Breast epithelium (tissue), 4 donors: ENCODE measurements at regions not wholly inside any gene's neighbourhood (a gene's known extent, or its start where the extent isn't known, plus 50 kb on each side); places are given as distances from the start of the nearest gene placed in this dataset.

Source experiments
- DNase-seq, 2 donors: peaks; one replicate each; pipeline ENCODE4 v3.0.0-alpha.2; 2019; ENCODE audit warnings: low spot score in 2 of 2
- H3K27ac ChIP-seq, 2 donors: fragments of 200-600 bp; sonication (generic) in 1 of 2; one replicate each; pipeline ENCODE4 v1.5.1; 2016 to 2019; ENCODE audit warnings: mild to moderate bottlenecking in 1 of 2
- H3K27me3 ChIP-seq, 2 donors: fragments of 200-600 bp; sonication (generic) in 1 of 2; one replicate each; pipeline versions ENCODE4 v1.5.1 to v1.6.0; 2017 to 2019; ENCODE audit warnings: control low read depth in 1 of 2, mild to moderate bottlenecking in 1 of 2
- H3K36me3 ChIP-seq: fragments of 200-600 bp; one replicate; pipeline ENCODE4 v1.5.1; 2019
- H3K4me1 ChIP-seq, 2 donors: fragments of 200-600 bp; sonication (generic); one replicate each; pipeline ENCODE4 v1.5.1; 2016 to 2019; ENCODE audit warnings: control low read depth in 1 of 2
- H3K4me3 ChIP-seq, 3 donors: fragments of 200-600 bp; sonication (generic); 1 replicate in 2 of 3; 2 replicates in 1 of 3; pipeline ENCODE4 v1.5.1; 2016 to 2019; ENCODE audit warnings: mild to moderate bottlenecking in 3 of 3, moderate library complexity in 2 of 3
- H3K9me3 ChIP-seq, 2 donors: fragments of 200-600 bp; sonication (generic) in 1 of 2; one replicate each; pipeline ENCODE4 v1.5.1; 2016 to 2019; ENCODE audit warnings: control low read depth in 1 of 2
- POLR2A ChIP-seq: fragments of 450-650 bp; IDR thresholded peaks from one replicate; pipeline ENCODE4 v1.6.1; 2016; ENCODE audit warnings: antibody characterized with exemption, mild to moderate bottlenecking, moderate library complexity
- POLR2AphosphoS5 ChIP-seq, 3 donors: sonication (generic); formaldehyde crosslinking; IDR thresholded peaks; one replicate each; pipeline ENCODE4 v1.6.1; 2017; ENCODE audit warnings: antibody characterized with exemption in 3 of 3
- intact Hi-C: fragments of 100-400 bp; cut with DNase I; formaldehyde crosslinking; loops from one replicate; pipeline ENCODE4 v1.15.1; 2023; ENCODE audit warnings: low total_unique reads
- TF ChIP-seq, protein P1 (sequence below), 3 donors: fragments of 450-650 bp; IDR thresholded peaks; one replicate each; pipeline ENCODE4 v1.5.1; 2016 to 2017; ENCODE audit warnings: antibody characterized with exemption in 3 of 3, mild to moderate bottlenecking in 3 of 3, moderate library complexity in 3 of 3

DNA sequence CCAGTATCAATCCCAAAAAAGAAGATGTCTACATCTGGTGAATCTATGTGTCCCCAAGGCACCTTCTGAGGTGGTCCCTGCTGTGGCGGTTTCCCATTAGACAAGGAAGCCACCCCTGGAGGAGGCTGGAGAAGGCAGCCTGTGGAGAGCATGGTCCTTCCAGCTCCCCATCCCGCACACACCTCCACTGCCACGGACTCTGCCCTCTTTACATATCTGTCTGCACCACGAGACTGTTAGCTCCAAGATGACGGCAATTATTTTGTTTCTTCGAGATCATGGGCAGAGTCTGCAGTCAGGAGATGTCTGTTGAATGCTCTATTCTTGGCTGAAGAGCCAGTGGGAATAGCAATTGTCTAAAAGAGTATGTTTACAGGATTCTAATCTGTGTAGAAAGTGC is 132.0 kb downstream of the OSR1 start:
- DNase-seq, result no peak
- H3K4me1 ChIP-seq, result no peaks in the 10 kb centered on the region
- no peaks in the 10 kb centered on the region for H3K9me3 ChIP-seq
- H3K36me3 ChIP-seq, result no peaks in the 10 kb centered on the region
- no peaks in the 10 kb centered on the region for H3K27me3 ChIP-seq
- H3K4me3 ChIP-seq, result no peak overlapping the region
- TF ChIP-seq POLR2A (no peak), POLR2AphosphoS5 (IDR thresholded peaks at IDR 0.05) (no peak)
- TF ChIP-seq, protein P1, sequence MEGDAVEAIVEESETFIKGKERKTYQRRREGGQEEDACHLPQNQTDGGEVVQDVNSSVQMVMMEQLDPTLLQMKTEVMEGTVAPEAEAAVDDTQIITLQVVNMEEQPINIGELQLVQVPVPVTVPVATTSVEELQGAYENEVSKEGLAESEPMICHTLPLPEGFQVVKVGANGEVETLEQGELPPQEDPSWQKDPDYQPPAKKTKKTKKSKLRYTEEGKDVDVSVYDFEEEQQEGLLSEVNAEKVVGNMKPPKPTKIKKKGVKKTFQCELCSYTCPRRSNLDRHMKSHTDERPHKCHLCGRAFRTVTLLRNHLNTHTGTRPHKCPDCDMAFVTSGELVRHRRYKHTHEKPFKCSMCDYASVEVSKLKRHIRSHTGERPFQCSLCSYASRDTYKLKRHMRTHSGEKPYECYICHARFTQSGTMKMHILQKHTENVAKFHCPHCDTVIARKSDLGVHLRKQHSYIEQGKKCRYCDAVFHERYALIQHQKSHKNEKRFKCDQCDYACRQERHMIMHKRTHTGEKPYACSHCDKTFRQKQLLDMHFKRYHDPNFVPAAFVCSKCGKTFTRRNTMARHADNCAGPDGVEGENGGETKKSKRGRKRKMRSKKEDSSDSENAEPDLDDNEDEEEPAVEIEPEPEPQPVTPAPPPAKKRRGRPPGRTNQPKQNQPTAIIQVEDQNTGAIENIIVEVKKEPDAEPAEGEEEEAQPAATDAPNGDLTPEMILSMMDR (IDR thresholded peaks at IDR 0.05), result no peak
- intact Hi-C loops, result loop anchor here (5.0 kb wide), 1 partner anchor 226 kb away; no protein-coding TSS in a partner anchor
- no peak overlapping the region for H3K27ac ChIP-seq

DNA sequence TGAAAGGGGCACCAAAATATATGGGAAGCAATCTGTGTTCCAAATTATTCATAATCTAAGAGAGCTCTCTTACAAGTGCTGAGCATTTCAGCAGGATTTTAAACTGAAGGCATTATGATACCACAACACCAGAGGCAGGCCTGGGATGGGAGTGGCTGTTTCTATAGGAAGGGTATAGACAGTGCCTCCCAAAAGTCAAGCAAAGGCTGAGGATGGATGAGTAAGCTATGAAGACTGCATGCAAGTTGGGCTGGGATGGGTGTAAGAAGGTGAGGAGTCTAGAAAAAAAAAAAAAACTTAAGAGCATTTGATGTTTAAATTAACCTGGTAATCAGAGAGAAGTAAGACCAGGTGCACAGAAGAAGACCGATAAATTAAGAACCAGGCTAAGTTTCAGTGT is 132.5 kb downstream of the OSR1 start:
- H3K4me3 ChIP-seq, result no peak overlapping the region
- no peaks in the 10 kb centered on the region for H3K27me3 ChIP-seq
- TF ChIP-seq, protein P1 (IDR thresholded peaks at IDR 0.05), result no peak
- no peak for TF ChIP-seq POLR2A
- TF ChIP-seq POLR2AphosphoS5 (IDR thresholded peaks at IDR 0.05), result no peak
- no peaks in the 10 kb centered on the region for H3K4me1 ChIP-seq
- no peaks in the 10 kb centered on the region for H3K9me3 ChIP-seq
- intact Hi-C loops, result loop anchor here (5.0 kb wide), 1 partner anchor 226 kb away; no protein-coding TSS in a partner anchor
- no peaks in the 10 kb centered on the region for H3K36me3 ChIP-seq
- H3K27ac ChIP-seq, result no peak overlapping the region
- no peak for DNase-seq

DNA sequence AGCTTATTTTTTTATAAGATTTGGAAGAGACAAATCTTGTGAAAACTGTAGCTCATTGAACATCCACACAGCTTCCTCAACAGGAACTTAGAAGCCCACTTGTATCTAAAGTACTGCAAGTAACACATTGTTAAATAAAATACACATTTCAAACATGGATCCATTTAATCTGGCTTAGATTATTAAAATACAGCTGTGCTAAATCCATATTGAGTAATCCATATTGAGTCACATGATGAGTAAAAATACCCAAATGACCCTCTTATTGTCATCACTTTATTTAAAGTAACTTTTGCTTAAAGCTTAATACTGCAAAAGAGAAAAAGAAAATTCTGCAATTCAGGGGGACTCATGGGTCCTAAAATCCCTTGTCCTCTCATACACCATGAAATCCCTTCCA is 133.3 kb downstream of the OSR1 start:
- Histone ChIP-seq H3K9me3 (no peaks in the 10 kb centered on the region), H3K4me3 (no peak overlapping the region), H3K27me3 (no peaks in the 10 kb centered on the region), H3K4me1 (no peaks in the 10 kb centered on the region), H3K27ac (no peak overlapping the region), H3K36me3 (no peaks in the 10 kb centered on the region)
- intact Hi-C loops, result loop anchor here (5.0 kb wide), 1 partner anchor 227 kb away; no protein-coding TSS in a partner anchor
- no peak for TF ChIP-seq POLR2A
- TF ChIP-seq, protein P1 (IDR thresholded peaks at IDR 0.05), result no peak
- TF ChIP-seq POLR2AphosphoS5 (IDR thresholded peaks at IDR 0.05), result no peak
- no peak for DNase-seq

DNA sequence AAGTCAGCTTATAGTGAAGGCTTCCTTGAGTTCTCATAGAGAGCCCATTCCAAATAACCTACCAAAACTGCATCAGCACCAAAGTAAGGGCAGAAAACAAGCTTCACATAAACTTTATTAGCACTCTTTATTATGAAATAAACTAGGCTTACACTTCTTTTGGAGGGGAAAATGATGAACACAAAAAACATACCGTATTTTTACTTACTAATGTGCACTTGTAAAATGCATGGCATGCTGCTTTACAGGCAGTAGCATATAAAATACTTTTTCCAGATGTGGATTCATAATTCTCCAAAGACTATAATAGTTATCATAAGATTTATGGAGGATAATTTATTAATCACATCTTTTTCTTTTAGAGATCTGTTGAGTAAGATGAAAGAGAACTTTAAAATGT is 133.9 kb downstream of the OSR1 start:
- no peaks in the 10 kb centered on the region for H3K9me3 ChIP-seq
- H3K27me3 ChIP-seq, result no peaks in the 10 kb centered on the region
- H3K4me3 ChIP-seq, result no peak overlapping the region
- H3K36me3 ChIP-seq, result no peaks in the 10 kb centered on the region
- no peak overlapping the region for H3K27ac ChIP-seq
- no peaks in the 10 kb centered on the region for H3K4me1 ChIP-seq
- intact Hi-C loops, result no loop called here
- TF ChIP-seq, protein P1 (IDR thresholded peaks at IDR 0.05), result no peak
- TF ChIP-seq POLR2A, result no peak
- TF ChIP-seq POLR2AphosphoS5 (IDR thresholded peaks at IDR 0.05), result no peak
- DNase-seq, result no peak

DNA sequence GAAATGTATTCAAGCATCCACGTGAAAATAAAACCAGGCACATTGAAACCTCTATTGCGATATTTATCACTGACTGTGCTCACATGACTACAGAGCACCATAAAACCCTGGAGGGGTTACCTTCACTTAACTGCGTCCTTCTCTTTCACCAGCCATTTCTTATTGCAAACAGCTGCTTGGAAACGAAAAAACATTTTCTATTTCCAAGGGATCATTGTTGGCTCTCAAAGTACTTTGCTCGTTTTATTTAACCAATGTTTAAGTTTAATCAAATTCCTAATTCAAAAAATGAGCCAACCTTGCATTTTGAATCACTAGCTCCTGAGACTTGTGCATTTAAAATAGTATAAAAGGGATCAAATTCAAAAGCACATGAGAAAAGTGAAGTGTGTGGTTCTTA is 134.4 kb downstream of the OSR1 start:
- intact Hi-C loops, result no loop called here
- no peaks in the 10 kb centered on the region for H3K9me3 ChIP-seq
- DNase-seq, result no peak
- H3K4me1 ChIP-seq, result no peaks in the 10 kb centered on the region
- no peaks in the 10 kb centered on the region for H3K27me3 ChIP-seq
- no peak for TF ChIP-seq POLR2A
- TF ChIP-seq, protein P1 (IDR thresholded peaks at IDR 0.05), result no peak
- no peak for TF ChIP-seq POLR2AphosphoS5 (IDR thresholded peaks at IDR 0.05)
- no peak overlapping the region for H3K27ac ChIP-seq
- no peak overlapping the region for H3K4me3 ChIP-seq
- no peaks in the 10 kb centered on the region for H3K36me3 ChIP-seq
